GM21423 (cell line): ENCODE measurements at regions not wholly inside any gene's neighbourhood (a gene's known extent, or its start where the extent isn't known, plus 50 kb on each side); places are given as distances from the start of the nearest gene placed in this dataset.

Source experiments
- ATAC-seq: cut with Tn5 transposase; IDR thresholded peaks from one replicate; pipeline ENCODE4 v1.9.1; 2021; ENCODE audit warnings: mild to moderate bottlenecking, moderate library complexity; ENCODE audit not compliant: unreplicated experiment

DNA sequence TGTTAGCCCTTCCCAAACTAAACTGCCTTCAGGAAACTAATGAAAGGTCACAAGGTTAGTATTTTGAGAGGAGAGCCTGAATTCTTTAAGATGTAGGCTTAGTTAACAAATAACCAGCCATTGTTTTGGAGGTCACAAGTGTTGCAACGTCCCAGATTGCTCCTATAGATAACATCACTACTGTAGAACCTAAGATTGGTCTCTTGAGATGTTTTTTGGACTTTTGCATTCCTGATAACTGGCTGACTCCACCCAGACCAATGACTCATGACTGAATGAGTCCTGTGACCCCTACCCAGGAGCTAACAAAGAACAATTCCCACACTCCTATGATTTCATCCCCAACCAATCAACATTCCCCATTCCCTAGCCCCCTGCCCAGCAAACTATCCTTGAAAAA, 178.8 kb downstream of the SCP2D1 start:
- no peak for ATAC-seq

GRCh38 chr20:18995455-18995854, 181.9 kb downstream of the SCP2D1 start:
- ATAC-seq: no peak

DNA sequence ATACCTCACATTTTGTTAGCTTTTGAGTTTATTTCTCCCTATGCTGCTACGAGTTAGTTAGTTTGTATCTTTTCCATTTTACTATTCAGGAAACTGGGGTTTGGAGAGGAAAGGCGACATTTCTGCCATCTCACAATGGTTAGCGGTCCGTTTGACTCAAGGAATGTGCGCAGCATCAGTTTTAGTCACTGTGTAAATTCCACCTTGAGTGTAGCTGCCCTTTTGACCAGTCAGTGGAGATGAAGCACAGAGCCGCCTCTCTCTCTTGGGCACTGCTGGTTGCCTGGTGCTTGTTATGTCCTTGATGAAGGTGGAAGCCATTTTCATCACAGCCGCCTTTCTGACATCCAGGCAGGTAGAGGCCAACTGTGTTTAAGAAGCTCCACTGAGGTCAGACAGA, 185.5 kb downstream of the SCP2D1 start:
- ATAC-seq: no peak

DNA sequence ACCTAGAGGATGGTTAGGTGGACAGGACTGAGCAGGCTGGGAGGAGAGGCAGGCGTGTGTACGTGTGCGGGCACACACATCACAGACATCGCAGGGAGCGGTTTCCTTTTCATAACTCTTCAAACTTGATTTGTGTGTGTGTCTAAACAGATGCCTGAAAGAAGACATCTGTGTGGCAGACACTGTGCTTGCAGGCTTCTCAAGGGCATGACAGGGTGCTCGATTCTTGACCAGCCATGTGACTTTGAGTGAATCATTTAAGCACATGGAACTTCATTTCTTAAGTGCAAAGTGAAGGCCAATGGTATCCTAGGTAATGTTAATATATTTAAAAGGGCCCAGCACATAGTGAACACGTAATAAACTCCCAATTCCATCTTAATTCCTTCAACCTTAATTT, 186.5 kb downstream of the SCP2D1 start:
- ATAC-seq: no peak

- no peak for ATAC-seq
Observed at GRCh38 chr20:19001177-19001576, 187.6 kb downstream of the SCP2D1 start.

DNA sequence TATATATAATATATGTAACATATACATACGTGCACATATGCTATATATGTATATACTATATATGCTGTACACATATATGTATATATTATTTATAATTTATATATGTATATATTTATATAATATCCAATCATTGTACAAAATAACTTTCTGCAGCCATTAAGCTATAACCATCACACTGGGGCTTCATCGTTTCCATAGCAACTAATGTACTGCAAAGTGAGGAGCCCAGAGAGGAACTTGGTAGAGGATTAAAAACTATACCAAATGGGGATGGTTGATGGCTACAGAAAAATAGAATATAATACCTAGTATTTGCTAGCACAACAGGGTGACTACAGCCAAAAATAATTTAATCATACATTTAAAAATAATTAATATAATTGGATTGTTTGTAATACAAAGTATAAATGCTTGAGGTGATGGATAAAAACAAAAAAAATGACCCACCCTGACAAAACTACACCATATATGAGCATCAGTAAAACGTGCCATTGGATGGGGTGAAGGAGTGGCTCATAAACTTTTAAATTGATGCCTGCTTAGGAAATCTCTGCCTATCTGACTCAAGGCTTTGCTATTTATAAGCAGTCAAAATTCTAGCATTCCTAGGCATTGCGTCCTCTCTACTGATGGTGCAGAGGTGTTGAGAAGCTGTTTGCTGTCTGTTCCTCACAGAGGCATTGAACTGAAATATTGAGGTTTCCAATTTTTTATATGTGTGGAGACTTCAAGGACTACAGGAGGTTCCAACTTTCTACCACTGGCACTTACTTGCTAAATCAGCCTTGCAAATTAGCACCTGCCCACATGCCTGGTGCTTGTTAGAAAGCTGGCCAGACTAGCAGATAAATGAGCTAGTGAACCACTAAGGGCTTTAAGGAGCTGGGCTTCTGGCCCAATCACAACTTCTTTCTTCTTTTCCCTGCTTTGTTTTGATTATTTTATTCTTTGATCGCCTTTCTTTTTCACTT, 190.1 kb downstream of the SCP2D1 start:
- ATAC-seq: no peak

- no peak for ATAC-seq
Observed at GRCh38 chr20:19004975-19005374, 191.4 kb downstream of the SCP2D1 start.

DNA sequence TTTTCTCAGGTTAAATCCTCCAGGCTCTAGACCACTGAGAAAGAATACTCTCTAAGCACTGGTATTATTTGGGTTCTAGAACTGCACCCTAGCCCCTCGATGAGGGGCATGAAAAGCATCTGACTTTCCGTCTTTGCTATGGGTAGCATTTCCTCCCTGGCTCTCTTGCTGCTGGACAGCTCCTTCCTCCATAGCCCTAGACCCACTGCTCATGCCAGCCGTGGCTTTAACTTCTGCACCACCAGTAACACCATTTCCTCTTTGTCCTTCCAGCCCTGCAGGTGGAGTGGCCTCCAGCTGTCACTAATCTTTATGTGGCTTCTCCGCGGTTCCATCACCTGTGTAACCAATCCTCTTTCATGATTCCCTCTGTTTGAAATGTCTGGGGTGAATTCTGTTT, 194.9 kb downstream of the SCP2D1 start:
- no peak for ATAC-seq

GRCh38 chr20:19009081-19009688, 195.6 kb downstream of the SCP2D1 start:
- no peak for ATAC-seq

DNA sequence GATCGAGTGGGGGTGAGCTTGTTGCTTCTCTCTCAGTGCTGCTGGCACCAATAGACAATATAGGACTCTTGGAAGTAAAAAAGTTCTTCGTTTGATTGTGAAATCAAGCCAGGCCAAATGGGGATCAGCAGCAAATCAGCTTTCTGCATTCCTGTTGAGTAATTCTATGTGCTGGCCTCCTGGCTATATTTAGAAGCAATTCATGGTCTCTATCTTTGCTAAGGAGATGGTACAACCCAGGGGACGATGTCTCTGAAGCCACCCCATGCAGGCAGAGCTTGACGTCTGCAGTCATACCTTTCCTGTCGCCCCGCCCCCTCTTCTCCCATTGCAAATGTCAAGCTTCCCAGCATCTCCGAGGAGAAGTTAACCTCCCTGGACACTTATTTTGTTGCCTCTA, 199.1 kb downstream of the SCP2D1 start:
- no peak for ATAC-seq

- ATAC-seq: no peak
Observed at GRCh38 chr20:19013907-19014306, 198.5 kb upstream of the SLC24A3 start.

DNA sequence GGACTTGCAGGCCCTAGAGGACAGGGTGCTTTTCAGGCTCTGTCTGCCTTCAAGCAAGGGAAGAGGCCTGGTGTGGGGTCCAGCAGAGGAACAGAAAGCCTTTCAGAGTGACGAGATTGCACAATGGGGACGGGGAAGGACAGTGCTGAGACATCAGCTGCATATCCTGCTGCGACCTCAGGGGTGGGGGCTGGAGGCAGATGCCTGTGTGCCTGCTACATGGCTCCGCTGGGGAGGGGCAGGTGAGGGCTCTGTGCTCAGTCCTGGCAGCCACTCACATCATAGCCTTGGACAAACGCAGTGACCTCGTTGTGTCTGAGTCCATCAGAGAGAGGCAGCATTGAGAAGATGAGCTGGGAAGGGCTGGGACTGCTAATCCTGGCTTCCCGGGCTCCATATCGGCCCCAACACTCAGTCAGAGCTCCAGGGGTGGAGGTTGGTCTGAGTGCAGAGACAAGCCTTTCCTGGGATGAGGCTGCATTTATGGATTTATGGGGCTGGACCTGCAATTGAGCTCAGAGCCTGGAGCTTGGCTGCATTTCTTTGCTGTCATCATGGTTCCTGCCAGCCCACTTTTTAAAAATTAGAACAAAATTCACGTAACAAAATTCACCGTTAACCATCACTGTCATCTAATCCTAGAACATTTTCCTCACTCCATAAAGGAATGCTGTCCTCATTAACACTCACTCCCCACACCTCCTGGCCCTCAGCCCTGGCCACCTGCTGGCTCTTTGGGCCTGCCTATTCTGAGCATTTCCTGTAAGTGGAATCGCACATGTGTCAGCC, 196.9 kb upstream of the SLC24A3 start:
- ATAC-seq: no peak

DNA sequence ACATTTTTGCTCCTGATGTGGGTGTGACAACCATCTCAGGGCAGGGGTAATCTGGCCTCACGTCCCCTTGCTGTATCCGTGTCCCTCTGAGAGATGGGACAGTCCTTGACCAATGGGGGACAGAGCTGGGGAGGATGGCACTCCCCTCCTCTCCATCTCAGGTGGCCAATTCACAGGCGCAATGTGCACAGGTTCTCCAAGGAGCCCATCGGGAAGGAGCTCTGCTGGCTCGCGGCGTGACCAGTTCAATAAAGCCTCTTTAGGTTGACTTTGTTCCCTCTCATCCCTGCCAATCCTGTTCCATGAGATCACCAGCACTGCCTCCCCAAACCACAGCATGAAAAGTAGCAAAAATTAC, 196.3 kb upstream of the SLC24A3 start:
- ATAC-seq: no peak

DNA sequence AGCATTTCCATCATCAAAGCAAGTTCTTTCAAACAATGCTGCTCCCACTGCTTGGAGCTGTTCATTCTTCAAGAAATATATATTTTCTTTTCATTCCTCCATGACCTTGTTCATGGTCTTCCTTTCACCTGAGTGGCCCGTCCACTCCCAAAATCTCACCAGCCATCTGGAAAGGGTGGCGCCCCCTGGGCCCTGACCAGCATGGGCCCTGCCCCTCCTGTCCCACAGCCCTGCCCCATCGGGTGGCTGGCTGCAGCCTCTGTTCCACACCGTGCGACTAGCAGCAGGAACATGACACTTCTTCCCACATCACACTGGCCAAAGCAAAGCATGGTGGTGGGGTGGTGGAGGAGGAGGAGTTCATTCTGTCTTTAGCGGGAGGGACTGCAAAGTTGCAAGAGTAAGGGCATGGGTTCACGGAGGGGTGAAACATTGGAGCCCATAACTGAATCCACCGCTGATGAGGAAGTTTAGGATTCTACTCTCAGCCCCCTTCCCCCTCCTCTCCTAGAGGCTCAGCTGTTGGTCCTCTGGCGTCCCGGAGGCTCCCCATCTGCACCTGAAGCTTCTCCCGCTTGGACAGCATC, 195.2 kb upstream of the SLC24A3 start:
- no peak for ATAC-seq

DNA sequence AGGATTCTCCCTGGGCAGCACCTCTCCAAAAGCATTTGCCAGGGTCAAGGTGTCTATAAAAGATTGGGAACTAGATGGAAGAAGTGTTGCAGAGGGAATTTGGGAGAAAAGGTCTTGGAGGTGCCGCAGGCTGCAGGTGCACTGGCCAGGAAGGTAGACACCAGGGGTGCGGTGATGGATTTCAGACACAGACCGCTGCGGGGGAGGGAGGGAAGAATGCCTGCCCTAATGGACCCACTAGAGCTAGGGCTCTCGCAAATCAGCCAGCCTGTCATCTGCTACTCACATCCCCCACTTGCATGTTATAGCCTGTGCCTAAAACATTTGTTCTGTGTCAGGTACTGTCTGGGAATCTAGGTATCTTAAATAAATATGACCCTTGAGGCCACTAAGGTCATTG, 193.6 kb upstream of the SLC24A3 start:
- ATAC-seq: no peak

- ATAC-seq: no peak
Observed at GRCh38 chr20:19019734-19020364, 192.6 kb upstream of the SLC24A3 start.

DNA sequence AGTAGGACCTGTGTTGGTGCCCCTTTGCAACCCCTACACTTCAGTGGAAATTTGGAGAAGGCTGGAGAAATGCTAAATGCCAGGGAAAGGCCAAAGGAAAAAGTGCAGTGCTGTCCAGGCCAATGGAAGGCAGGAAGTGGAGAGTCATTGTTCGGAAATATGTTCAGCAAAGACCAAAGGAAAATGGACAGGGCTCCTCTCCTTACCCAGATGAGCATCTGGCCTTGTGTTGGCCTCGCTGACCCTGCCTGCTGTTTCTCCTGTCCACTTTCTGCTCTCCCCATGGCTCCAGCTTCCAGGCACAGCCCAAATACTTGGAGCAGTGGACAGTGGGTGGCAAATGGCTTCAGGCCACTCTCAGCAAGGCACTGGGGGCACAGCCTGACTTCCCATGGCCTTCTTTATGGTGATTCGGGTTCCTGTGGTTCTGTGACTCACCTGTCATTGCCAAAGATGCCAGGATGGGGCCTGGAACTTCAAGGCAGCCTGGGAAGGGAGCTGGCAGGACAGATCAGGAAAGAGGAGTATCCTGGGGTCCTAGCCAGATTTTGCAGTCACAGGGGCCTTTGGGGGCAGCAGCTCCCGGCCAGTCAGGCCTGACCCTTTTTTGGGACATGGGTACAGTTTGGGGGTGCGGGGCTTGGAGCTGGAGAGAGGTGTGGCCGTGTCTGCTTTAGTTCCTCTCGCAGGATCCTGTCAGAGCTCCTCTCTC, 190.9 kb upstream of the SLC24A3 start:
- ATAC-seq: no peak

- ATAC-seq: no peak
Observed at GRCh38 chr20:19022118-19022575, 190.3 kb upstream of the SLC24A3 start.

GRCh38 chr20:19022791-19023448, 189.5 kb upstream of the SLC24A3 start:
- ATAC-seq: no peak
